A549 (cell line): ENCODE measurements at regions not wholly inside any gene's neighbourhood (a gene's known extent, or its start where the extent isn't known, plus 50 kb on each side); places are given as distances from the start of the nearest gene placed in this dataset.

ENCODE experiments used
- ATAC-seq, 2 experiments: fragments of 200-7000 bp in 1 of 2; fragments of >200 bp in 1 of 2; cut with Nextera tagmentation in 1 of 2; cut with Tn5 transposase in 1 of 2; 3 replicates each; pipeline versions ENCODE4 v1.8.0 to v1.9.1; 2018 to 2020; ENCODE audit warnings: mild to moderate bottlenecking in 1 of 2, moderate library complexity in 1 of 2
- CTCF ChIA-PET: fragments of 300-600 bp; sonication (Branson Sonifier 250); formaldehyde crosslinking; extraction: SDS; loops from one replicate; lab custom pipeline; 2021; ENCODE audit warnings: antibody characterized with exemption, inconsistent platforms; lab: Yijun Ruan, JAX
- POLR2A ChIA-PET: fragments of 350-600 bp; formaldehyde crosslinking; extraction: SDS; loops from one replicate; lab custom pipeline; 2021; ENCODE audit warnings: antibody characterized with exemption, inconsistent platforms; lab: Yijun Ruan, JAX
- DNase-seq, 2 experiments: peaks; one replicate each; pipeline versions ENCODE4 v3.0.0 to v3.0.0-alpha.2; 2011 to 2016; ENCODE audit warnings: low read depth in 1 of 2, low spot score in 1 of 2
- FAIRE-seq: peaks from 2 replicates; lab custom pipeline; 2011; peaks lifted over from hg19 to GRCh38; lab: Jason Lieb, UNC
- H3K27ac ChIP-seq, 2 experiments: fragments of >200 bp; sonication (Bioruptor Twin); formaldehyde crosslinking; 3 replicates each; pipeline ENCODE4 v1.5.1; 2016 to 2017
- H3K4me1 ChIP-seq: fragments of >200 bp; sonication (Bioruptor Twin); formaldehyde crosslinking; 3 replicates; pipeline ENCODE4 v1.6.1; 2016
- H3K4me2 ChIP-seq: fragments of >200 bp; sonication (Bioruptor Twin); formaldehyde crosslinking; 3 replicates; pipeline ENCODE4 v1.6.1; 2016
- H3K4me3 ChIP-seq: fragments of >200 bp; sonication (Bioruptor Twin); formaldehyde crosslinking; 3 replicates; pipeline ENCODE4 v1.5.1; 2016
- H3K9me3 ChIP-seq: fragments of >200 bp; sonication (Bioruptor Twin); formaldehyde crosslinking; 3 replicates; pipeline ENCODE4 v1.6.1; 2016
- BHLHE40 ChIP-seq: IDR thresholded peaks from 2 replicates; pipeline ENCODE4 v1.6.1; 2012; ENCODE audit warnings: low read depth, low read length, inconsistent platforms
- CBX2 ChIP-seq: fragments of 200-600 bp; sonication (generic); IDR thresholded peaks from 2 replicates; pipeline ENCODE4 v1.6.1; 2016; ENCODE audit warnings: low read depth, mild to moderate bottlenecking, borderline replicate concordance
- CEBPB ChIP-seq, 2 experiments: fragments of >200 bp in 1 of 2; sonication (Bioruptor Twin) in 1 of 2; formaldehyde crosslinking in 1 of 2; IDR thresholded peaks; 2 replicates each; pipeline ENCODE4 v1.6.1; 2012 to 2016
- EHMT2 ChIP-seq: fragments of 200-600 bp; sonication (generic); IDR thresholded peaks from 2 replicates; pipeline ENCODE4 v1.6.1; 2016; ENCODE audit warnings: antibody characterized with exemption, low read depth, mild to moderate bottlenecking, moderate library complexity
- ELK1 ChIP-seq: fragments of 150-350 bp; IDR thresholded peaks from 2 replicates; pipeline ENCODE4 v1.6.1; 2014; ENCODE audit warnings: low read depth, mild to moderate bottlenecking, low read length
- FOSB ChIP-seq: fragments of 250-450 bp; sonication (Bioruptor Pico); IDR thresholded peaks from 2 replicates; pipeline ENCODE4 v1.5.0; 2020; ENCODE audit warnings: mild to moderate bottlenecking, moderate library complexity
- FOSL2 ChIP-seq, 2 experiments: fragments of 450-650 bp in 1 of 2; fragments of >200 bp in 1 of 2; sonication (Bioruptor Twin) in 1 of 2; formaldehyde crosslinking; IDR thresholded peaks; 2 replicates each; pipeline versions ENCODE4 v1.5.0 to v1.6.1; 2016 to 2020; ENCODE audit warnings: mild to moderate bottlenecking in 1 of 2, moderate library complexity in 1 of 2
- FOXS1 ChIP-seq: fragments of 250-450 bp; sonication (Bioruptor Pico); IDR thresholded peaks from 2 replicates; pipeline ENCODE4 v1.5.0; 2020; ENCODE audit warnings: mild to moderate bottlenecking, moderate library complexity
- GATA3 ChIP-seq: IDR thresholded peaks from 2 replicates; pipeline ENCODE4 v1.6.1; 2012; ENCODE audit warnings: borderline replicate concordance
- HES2 ChIP-seq: fragments of >200 bp; sonication (Bioruptor Twin); formaldehyde crosslinking; IDR thresholded peaks from 2 replicates; pipeline ENCODE4 v1.6.1; 2016
- HOXA7 ChIP-seq: fragments of 250-450 bp; sonication (Bioruptor Pico); IDR thresholded peaks from 2 replicates; pipeline ENCODE4 v1.5.0; 2020; ENCODE audit warnings: mild to moderate bottlenecking, moderate library complexity
- HOXB13 ChIP-seq: fragments of 250-450 bp; sonication (Bioruptor Pico); IDR thresholded peaks from 2 replicates; pipeline ENCODE4 v1.5.0; 2020; ENCODE audit warnings: low read depth, mild to moderate bottlenecking, moderate library complexity
- JUNB ChIP-seq: fragments of >200 bp; sonication (Bioruptor Twin); formaldehyde crosslinking; IDR thresholded peaks from 2 replicates; pipeline ENCODE4 v1.6.1; 2016
- KDM1A ChIP-seq: fragments of 200-600 bp; sonication (generic); IDR thresholded peaks from 2 replicates; pipeline ENCODE4 v1.6.1; 2016; ENCODE audit warnings: low read depth, mild to moderate bottlenecking
- NFE2L2 ChIP-seq: fragments of 150-350 bp; conservative IDR thresholded peaks from 2 replicates; pipeline ENCODE4 v1.6.1; 2014; ENCODE audit warnings: low read length
- RNF2 ChIP-seq: fragments of 200-600 bp; sonication (generic); IDR thresholded peaks from 2 replicates; pipeline ENCODE4 v1.6.1; 2016; ENCODE audit warnings: low read depth, mild to moderate bottlenecking, antibody characterized with exemption, moderate library complexity, borderline replicate concordance
- SMC3 ChIP-seq: fragments of >200 bp; sonication (Bioruptor Twin); formaldehyde crosslinking; IDR thresholded peaks from 3 replicates; pipeline ENCODE4 v1.6.1; 2018; ENCODE audit warnings: inconsistent platforms
- TFCP2L1 ChIP-seq: fragments of 250-450 bp; sonication (Bioruptor Pico); IDR thresholded peaks from 2 replicates; pipeline ENCODE4 v1.5.0; 2021; ENCODE audit warnings: mild to moderate bottlenecking
- TP53 ChIP-seq: fragments of 250-450 bp; sonication (Bioruptor Pico); IDR thresholded peaks from 2 replicates; pipeline ENCODE4 v1.5.0; 2021; ENCODE audit warnings: mild to moderate bottlenecking, moderate library complexity
- USF2 ChIP-seq: fragments of 450-650 bp; IDR thresholded peaks from 2 replicates; pipeline ENCODE4 v1.6.1; 2014; ENCODE audit warnings: antibody characterized with exemption
- ZFP36 ChIP-seq: fragments of 450-650 bp; IDR thresholded peaks from 2 replicates; pipeline ENCODE4 v1.6.1; 2014; ENCODE audit warnings: borderline replicate concordance; ENCODE audit not compliant: partially characterized antibody
- ZNF302 ChIP-seq: fragments of 250-450 bp; sonication (Bioruptor Pico); IDR thresholded peaks from 2 replicates; pipeline ENCODE4 v1.9.0; 2021; ENCODE audit warnings: inconsistent platforms, mild to moderate bottlenecking, moderate library complexity
- WGBS: methylation state at CpG from one replicate; pipeline ENCODE4 v1.1.6; 2017; ENCODE audit errors: missing lambda C conversion rate; 5-methylcytosine and 5-hydroxymethylcytosine counted together
- TF ChIP-seq, protein P1 (sequence below): IDR thresholded peaks from 2 replicates; pipeline ENCODE4 v1.6.1; 2012
- TF ChIP-seq, protein P2 (sequence below): IDR thresholded peaks from 2 replicates; pipeline ENCODE4 v1.6.1; 2012
- TF ChIP-seq, protein P3 (sequence below): fragments of >200 bp; sonication (Bioruptor Twin); formaldehyde crosslinking; IDR thresholded peaks from 3 replicates; pipeline ENCODE4 v1.6.1; 2016
- TF ChIP-seq, protein P4 (sequence below): fragments of 250-450 bp; sonication (Bioruptor Pico); IDR thresholded peaks from 2 replicates; pipeline ENCODE4 v1.5.0; 2021; ENCODE audit warnings: mild to moderate bottlenecking, moderate library complexity, borderline replicate concordance

GRCh38 chr2:153558247-153558646 lies 79.7 kb upstream of the RPRM start:
- POLR2A ChIA-PET = no interaction called here
- no peak for ATAC-seq
- WGBS = 37% methylated on average over 2 of the region's 2 CpGs

DNA sequence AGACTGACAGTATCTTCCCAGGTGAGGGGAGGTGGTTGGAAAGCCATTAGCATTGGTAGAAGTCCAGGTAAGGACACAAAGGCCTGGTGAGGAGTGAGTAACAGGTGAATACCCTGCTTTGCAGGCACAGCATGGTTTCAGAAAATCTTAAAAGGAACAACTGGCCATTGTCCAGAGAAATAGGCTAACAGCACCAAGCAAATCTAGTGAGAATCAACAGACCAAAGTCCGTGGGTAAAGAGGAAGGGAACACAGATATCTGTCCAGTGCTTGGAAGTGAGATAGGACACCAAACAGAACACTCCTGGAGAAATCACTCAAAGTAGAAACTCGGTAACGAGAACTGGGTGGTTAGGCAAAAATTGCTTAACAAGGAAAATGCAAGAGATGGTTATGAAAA lies 88.8 kb upstream of the RPRM start:
- ATAC-seq = no peak
- ChIA-PET CTCF (no interaction called here), POLR2A (no interaction called here)
- H3K4me3 ChIP-seq = no peak overlapping the region
- H3K4me2 ChIP-seq = no peak overlapping the region
- 43% methylated on average over 3 of the region's 3 CpGs for WGBS
- no peak for DNase-seq
- no peak for FAIRE-seq
- H3K27ac ChIP-seq = no peak overlapping the region
- H3K4me1 ChIP-seq = no peaks in the 10 kb centered on the region
- TF ChIP-seq, protein P1, sequence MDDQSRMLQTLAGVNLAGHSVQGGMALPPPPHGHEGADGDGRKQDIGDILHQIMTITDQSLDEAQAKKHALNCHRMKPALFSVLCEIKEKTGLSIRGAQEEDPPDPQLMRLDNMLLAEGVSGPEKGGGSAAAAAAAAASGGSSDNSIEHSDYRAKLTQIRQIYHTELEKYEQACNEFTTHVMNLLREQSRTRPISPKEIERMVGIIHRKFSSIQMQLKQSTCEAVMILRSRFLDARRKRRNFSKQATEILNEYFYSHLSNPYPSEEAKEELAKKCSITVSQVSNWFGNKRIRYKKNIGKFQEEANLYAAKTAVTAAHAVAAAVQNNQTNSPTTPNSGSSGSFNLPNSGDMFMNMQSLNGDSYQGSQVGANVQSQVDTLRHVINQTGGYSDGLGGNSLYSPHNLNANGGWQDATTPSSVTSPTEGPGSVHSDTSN = no peak
- TF ChIP-seq KDM1A (no peak), HOXA7 (CRISPR knock-in tag) (no peak), EHMT2 (no peak), HOXB13 (CRISPR knock-in tag) (no peak), FOSL2 (IDR thresholded peaks at IDR 0.05) (no peak), FOSL2 (CRISPR knock-in tag; IDR thresholded peaks at IDR 0.05) (no peak), HES2 (no peak), CEBPB (IDR thresholded peaks at IDR 0.05) (no peak), FOSB (no peak), ZFP36 (no peak), CBX2 (no peak), RNF2 (no peak), SMC3 (no peak)
- TF ChIP-seq, protein P2, sequence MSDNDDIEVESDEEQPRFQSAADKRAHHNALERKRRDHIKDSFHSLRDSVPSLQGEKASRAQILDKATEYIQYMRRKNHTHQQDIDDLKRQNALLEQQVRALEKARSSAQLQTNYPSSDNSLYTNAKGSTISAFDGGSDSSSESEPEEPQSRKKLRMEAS = no peak
- TF ChIP-seq, protein P3, sequence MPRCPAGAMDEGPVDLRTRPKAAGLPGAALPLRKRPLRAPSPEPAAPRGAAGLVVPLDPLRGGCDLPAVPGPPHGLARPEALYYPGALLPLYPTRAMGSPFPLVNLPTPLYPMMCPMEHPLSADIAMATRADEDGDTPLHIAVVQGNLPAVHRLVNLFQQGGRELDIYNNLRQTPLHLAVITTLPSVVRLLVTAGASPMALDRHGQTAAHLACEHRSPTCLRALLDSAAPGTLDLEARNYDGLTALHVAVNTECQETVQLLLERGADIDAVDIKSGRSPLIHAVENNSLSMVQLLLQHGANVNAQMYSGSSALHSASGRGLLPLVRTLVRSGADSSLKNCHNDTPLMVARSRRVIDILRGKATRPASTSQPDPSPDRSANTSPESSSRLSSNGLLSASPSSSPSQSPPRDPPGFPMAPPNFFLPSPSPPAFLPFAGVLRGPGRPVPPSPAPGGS = no peak
- no peaks in the 10 kb centered on the region for H3K9me3 ChIP-seq

More at GRCh38 chr2:153558247-153558646, 79.7 kb upstream of the RPRM start:
- no peak for FAIRE-seq
- DNase-seq = no peak
- CTCF ChIA-PET = interaction anchor here (1.4 kb wide), 1 partner anchor 79 kb away, joined by 3 read pairs; no protein-coding TSS in a partner anchor
- no peaks in the 10 kb centered on the region for H3K9me3 ChIP-seq
- no peaks in the 10 kb centered on the region for H3K4me1 ChIP-seq
- H3K4me3 ChIP-seq = no peak overlapping the region
- H3K27ac ChIP-seq = no peak overlapping the region
- TF ChIP-seq FOXS1 (CRISPR knock-in tag) (no peak), ZFP36 (no peak), NFE2L2 (no peak), ZNF302 (no peak), GATA3 (no peak), ELK1 (no peak), TP53 (CRISPR knock-in tag) (no peak), TFCP2L1 (CRISPR knock-in tag) (no peak), BHLHE40 (no peak), SMC3 (no peak), FOSB (no peak), RNF2 (no peak), USF2 (no peak), JUNB (no peak), KDM1A (no peak), HES2 (no peak)
- TF ChIP-seq, protein P4, sequence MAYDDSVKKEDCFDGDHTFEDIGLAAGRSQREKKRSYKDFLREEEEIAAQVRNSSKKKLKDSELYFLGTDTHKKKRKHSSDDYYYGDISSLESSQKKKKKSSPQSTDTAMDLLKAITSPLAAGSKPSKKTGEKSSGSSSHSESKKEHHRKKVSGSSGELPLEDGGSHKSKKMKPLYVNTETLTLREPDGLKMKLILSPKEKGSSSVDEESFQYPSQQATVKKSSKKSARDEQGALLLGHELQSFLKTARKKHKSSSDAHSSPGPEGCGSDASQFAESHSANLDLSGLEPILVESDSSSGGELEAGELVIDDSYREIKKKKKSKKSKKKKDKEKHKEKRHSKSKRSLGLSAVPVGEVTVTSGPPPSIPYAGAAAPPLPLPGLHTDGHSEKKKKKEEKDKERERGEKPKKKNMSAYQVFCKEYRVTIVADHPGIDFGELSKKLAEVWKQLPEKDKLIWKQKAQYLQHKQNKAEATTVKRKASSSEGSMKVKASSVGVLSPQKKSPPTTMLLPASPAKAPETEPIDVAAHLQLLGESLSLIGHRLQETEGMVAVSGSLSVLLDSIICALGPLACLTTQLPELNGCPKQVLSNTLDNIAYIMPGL (CRISPR knock-in tag) = no peak
- TF ChIP-seq, all 56 proteins: peak for 0
- H3K4me2 ChIP-seq = no peak overlapping the region
